ENCODE measurements at regions not wholly inside any gene's neighbourhood (a gene's known extent, or its start where the extent isn't known, plus 50 kb on each side); places are given as distances from the start of the nearest gene placed in this dataset.

GRCh38 chr13:26837102-26837501, 76.5 kb upstream of the GPR12 start:
- TF ChIP-seq CEBPB (IDR thresholded peaks at IDR 0.05) (no peak), ZBTB7A (IDR thresholded peaks at IDR 0.05; ENCODE audit: low read depth) (no peak), TCF12 (IDR thresholded peaks at IDR 0.05; ENCODE audit: low read depth) (no peak), CREB1 (IDR thresholded peaks at IDR 0.05; ENCODE audit: low read depth) (no peak), FOXM1 (IDR thresholded peaks at IDR 0.05; ENCODE audit: borderline replicate concordance, low read depth) (no peak), YY1 (IDR thresholded peaks at IDR 0.05; ENCODE audit: low read depth) (no peak), EP300 (IDR thresholded peaks at IDR 0.05; ENCODE audit: borderline replicate concordance) (no peak), NFIC (IDR thresholded peaks at IDR 0.05) (no peak), TAF1 (IDR thresholded peaks at IDR 0.05; ENCODE audit: low read depth) (no peak)
- TF ChIP-seq, protein P1, sequence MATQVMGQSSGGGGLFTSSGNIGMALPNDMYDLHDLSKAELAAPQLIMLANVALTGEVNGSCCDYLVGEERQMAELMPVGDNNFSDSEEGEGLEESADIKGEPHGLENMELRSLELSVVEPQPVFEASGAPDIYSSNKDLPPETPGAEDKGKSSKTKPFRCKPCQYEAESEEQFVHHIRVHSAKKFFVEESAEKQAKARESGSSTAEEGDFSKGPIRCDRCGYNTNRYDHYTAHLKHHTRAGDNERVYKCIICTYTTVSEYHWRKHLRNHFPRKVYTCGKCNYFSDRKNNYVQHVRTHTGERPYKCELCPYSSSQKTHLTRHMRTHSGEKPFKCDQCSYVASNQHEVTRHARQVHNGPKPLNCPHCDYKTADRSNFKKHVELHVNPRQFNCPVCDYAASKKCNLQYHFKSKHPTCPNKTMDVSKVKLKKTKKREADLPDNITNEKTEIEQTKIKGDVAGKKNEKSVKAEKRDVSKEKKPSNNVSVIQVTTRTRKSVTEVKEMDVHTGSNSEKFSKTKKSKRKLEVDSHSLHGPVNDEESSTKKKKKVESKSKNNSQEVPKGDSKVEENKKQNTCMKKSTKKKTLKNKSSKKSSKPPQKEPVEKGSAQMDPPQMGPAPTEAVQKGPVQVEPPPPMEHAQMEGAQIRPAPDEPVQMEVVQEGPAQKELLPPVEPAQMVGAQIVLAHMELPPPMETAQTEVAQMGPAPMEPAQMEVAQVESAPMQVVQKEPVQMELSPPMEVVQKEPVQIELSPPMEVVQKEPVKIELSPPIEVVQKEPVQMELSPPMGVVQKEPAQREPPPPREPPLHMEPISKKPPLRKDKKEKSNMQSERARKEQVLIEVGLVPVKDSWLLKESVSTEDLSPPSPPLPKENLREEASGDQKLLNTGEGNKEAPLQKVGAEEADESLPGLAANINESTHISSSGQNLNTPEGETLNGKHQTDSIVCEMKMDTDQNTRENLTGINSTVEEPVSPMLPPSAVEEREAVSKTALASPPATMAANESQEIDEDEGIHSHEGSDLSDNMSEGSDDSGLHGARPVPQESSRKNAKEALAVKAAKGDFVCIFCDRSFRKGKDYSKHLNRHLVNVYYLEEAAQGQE (IDR thresholded peaks at IDR 0.05; ENCODE audit: low read depth): no peak

DNA sequence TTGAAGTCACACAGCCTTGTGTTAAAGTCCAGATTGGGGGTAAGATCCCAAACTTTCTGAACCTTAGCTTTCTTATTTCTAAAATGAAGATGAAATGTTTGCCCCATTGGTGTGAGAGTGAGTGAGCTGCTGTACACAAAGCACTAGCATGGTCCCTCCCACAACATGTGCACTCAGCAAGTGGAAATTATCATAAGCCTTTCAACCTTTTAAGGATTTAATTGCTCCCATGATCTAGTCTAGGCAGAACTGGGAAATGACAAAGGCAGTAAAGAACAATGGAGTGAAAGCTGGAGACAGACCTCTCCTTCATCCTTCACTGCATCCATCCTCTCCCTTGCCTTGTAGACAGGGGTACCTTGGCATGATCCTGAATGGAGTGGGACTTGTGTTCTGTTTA, 76.0 kb upstream of the GPR12 start:
- no peak for TF ChIP-seq TCF12 (IDR thresholded peaks at IDR 0.05; ENCODE audit: low read depth)
- TF ChIP-seq FOXM1 (IDR thresholded peaks at IDR 0.05; ENCODE audit: borderline replicate concordance, low read depth): no peak
- TF ChIP-seq, protein P1 (IDR thresholded peaks at IDR 0.05; ENCODE audit: low read depth): no peak
- TF ChIP-seq MAX (IDR thresholded peaks at IDR 0.05): no peak
- TF ChIP-seq CREB1 (IDR thresholded peaks at IDR 0.05; ENCODE audit: low read depth): no peak
- no peak for TF ChIP-seq TEAD4 (IDR thresholded peaks at IDR 0.05)
- no peak for TF ChIP-seq RAD21 (IDR thresholded peaks at IDR 0.05; ENCODE audit: low read depth)
- no peak for TF ChIP-seq EP300 (IDR thresholded peaks at IDR 0.05; ENCODE audit: borderline replicate concordance)
- TF ChIP-seq USF1 (IDR thresholded peaks at IDR 0.05): no peak
- no peak for TF ChIP-seq YY1 (IDR thresholded peaks at IDR 0.05; ENCODE audit: low read depth)
- TF ChIP-seq TAF1 (IDR thresholded peaks at IDR 0.05; ENCODE audit: low read depth): no peak
- TF ChIP-seq CEBPB (IDR thresholded peaks at IDR 0.05): no peak
- no peak for TF ChIP-seq EGR1 (IDR thresholded peaks at IDR 0.05)
- TF ChIP-seq NFIC (IDR thresholded peaks at IDR 0.05): no peak
- TF ChIP-seq ZBTB7A (IDR thresholded peaks at IDR 0.05; ENCODE audit: low read depth): no peak

- TF ChIP-seq TCF12 (IDR thresholded peaks at IDR 0.05; ENCODE audit: low read depth) (no peak), TAF1 (IDR thresholded peaks at IDR 0.05; ENCODE audit: low read depth) (no peak), RAD21 (IDR thresholded peaks at IDR 0.05; ENCODE audit: low read depth) (no peak), ZBTB7A (IDR thresholded peaks at IDR 0.05; ENCODE audit: low read depth) (no peak), YY1 (IDR thresholded peaks at IDR 0.05; ENCODE audit: low read depth) (no peak), CREB1 (IDR thresholded peaks at IDR 0.05; ENCODE audit: low read depth) (no peak), USF1 (IDR thresholded peaks at IDR 0.05) (no peak), MAX (IDR thresholded peaks at IDR 0.05) (no peak), EGR1 (IDR thresholded peaks at IDR 0.05) (no peak), EP300 (IDR thresholded peaks at IDR 0.05; ENCODE audit: borderline replicate concordance) (no peak), FOXM1 (IDR thresholded peaks at IDR 0.05; ENCODE audit: borderline replicate concordance, low read depth) (no peak), TEAD4 (IDR thresholded peaks at IDR 0.05) (no peak), NFIC (IDR thresholded peaks at IDR 0.05) (no peak), CEBPB (IDR thresholded peaks at IDR 0.05) (no peak)
- TF ChIP-seq, protein P1 (IDR thresholded peaks at IDR 0.05; ENCODE audit: low read depth): no peak
Observed at GRCh38 chr13:26834646-26835045, 74.1 kb upstream of the GPR12 start.

GRCh38 chr13:26831336-26831908, 70.8 kb upstream of the GPR12 start:
- TF ChIP-seq CREB1 (IDR thresholded peaks at IDR 0.05; ENCODE audit: low read depth) (no peak), EGR1 (IDR thresholded peaks at IDR 0.05) (no peak), TEAD4 (IDR thresholded peaks at IDR 0.05) (no peak), YY1 (IDR thresholded peaks at IDR 0.05; ENCODE audit: low read depth) (no peak), EP300 (IDR thresholded peaks at IDR 0.05; ENCODE audit: borderline replicate concordance) (no peak), ZBTB7A (IDR thresholded peaks at IDR 0.05; ENCODE audit: low read depth) (no peak)
